ENCODE measurements at regions not wholly inside any gene's neighbourhood (a gene's known extent, or its start where the extent isn't known, plus 50 kb on each side); places are given as distances from the start of the nearest gene placed in this dataset.

DNA sequence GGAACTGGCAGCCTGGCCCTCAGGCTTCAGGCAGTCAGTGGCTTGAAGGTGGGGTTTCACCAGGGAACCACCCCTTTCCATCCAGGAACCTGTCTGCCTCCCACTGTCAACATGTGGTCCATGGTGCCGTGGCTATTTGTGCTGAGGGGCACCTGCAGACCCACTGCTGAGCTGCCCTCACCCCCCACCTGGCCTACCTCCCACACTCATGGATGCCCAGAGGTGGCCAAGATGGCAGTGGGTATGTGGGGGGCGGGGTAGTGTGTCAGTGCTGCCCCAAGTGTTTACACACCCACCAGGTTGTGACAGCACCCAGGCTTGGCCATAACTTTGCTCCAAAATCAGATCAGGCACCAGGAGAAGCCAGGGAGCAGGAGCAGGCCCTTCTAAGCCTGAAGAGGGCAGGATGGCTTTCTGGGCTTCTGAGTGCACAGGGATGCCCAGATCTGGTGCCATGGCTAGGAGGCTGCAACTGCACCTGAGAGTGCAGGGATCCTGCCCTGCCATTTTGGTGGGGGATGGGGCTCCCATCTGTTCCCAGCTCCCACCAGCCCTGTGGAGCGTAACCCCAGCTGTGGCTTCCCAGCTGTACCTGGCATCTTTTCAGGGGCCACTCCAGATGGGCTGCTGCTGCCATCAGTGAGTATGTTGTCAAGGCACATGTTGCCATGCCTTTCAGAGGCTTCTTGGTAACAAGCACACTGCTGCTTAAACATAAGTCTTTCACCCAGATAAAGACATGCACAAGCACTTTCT lies 263.9 kb downstream of the LRIG3 start:
- H3K4me3 ChIP-seq (ENCODE audit: low read depth, low read length), result no peak overlapping the region
- TF ChIP-seq CTCF (IDR thresholded peaks at IDR 0.05; ENCODE audit: control insufficient read depth, extremely low read depth, insufficient read depth), result no peak
- DNase-seq (ENCODE audit: low read depth), result no peak

DNA sequence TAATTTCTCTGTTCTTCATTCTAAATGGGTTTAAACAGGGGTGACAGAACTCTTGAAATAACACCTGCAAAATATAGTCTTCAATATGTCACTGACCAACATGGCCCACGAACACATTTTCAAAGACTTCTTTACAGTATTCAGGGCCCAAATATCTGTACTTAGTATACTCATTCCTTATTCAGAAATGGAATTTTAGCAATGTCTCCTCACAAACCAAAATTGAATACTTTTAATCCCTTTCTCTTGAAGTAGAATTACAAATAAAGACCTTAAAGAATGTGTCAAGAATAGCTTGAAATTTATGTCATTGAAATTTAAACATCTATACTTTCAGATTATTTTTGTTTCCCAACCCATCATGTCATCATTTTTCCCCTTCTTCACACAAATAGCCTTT lies 263.1 kb downstream of the LRIG3 start:
- no peak overlapping the region for H3K4me3 ChIP-seq (ENCODE audit: low read depth, low read length)
- no peak for DNase-seq (ENCODE audit: low read depth)
- no peak for TF ChIP-seq CTCF (IDR thresholded peaks at IDR 0.05; ENCODE audit: control insufficient read depth, extremely low read depth, insufficient read depth)

DNA sequence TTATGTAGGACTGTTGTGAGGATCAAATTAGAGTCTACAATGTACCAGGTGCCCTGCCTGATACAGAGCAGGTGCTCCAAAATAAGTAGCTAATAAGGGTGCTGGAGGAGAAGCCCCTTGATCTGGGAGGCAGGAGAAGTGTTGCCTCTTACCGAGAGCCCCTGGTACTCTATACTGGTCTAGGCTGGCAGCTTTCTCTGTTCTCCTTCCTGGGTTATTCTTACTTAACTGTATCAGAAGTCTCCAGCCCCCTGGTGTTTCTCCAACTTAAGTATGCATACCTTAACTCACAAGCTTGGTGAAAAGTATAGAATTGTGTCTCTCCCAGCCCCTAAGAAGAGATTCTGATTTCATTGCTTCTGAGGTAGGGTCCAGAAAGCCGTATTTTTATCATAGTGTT lies 254.9 kb downstream of the LRIG3 start:
- TF ChIP-seq CTCF (IDR thresholded peaks at IDR 0.05; ENCODE audit: control insufficient read depth, extremely low read depth, insufficient read depth), result no peak
- DNase-seq (ENCODE audit: low read depth), result no peak
- H3K4me3 ChIP-seq (ENCODE audit: low read depth, low read length), result no peak overlapping the region

- no peak for TF ChIP-seq CTCF (IDR thresholded peaks at IDR 0.05; ENCODE audit: control insufficient read depth, extremely low read depth, insufficient read depth)
Observed at GRCh38 chr12:58668233-58668632, 252.1 kb downstream of the LRIG3 start.

GRCh38 chr12:58668871-58669270 lies 251.4 kb downstream of the LRIG3 start:
- no peak for DNase-seq (ENCODE audit: low read depth)
- TF ChIP-seq CTCF (IDR thresholded peaks at IDR 0.05; ENCODE audit: control insufficient read depth, extremely low read depth, insufficient read depth), result no peak
- H3K4me3 ChIP-seq (ENCODE audit: low read depth, low read length), result no peak overlapping the region

More at GRCh38 chr12:58668233-58668632, 252.1 kb downstream of the LRIG3 start:
- DNase-seq (ENCODE audit: low read depth), result no peak
- no peak overlapping the region for H3K4me3 ChIP-seq (ENCODE audit: low read depth, low read length)

- no peak for DNase-seq (ENCODE audit: low read depth)
- no peak for TF ChIP-seq CTCF (IDR thresholded peaks at IDR 0.05; ENCODE audit: control insufficient read depth, extremely low read depth, insufficient read depth)
- H3K4me3 ChIP-seq (ENCODE audit: low read depth, low read length), result no peak overlapping the region
Observed at GRCh38 chr12:58670623-58671022, 249.7 kb downstream of the LRIG3 start.

- TF ChIP-seq CTCF (IDR thresholded peaks at IDR 0.05; ENCODE audit: control insufficient read depth, extremely low read depth, insufficient read depth), result no peak
- no peak overlapping the region for H3K4me3 ChIP-seq (ENCODE audit: low read depth, low read length)
- no peak for DNase-seq (ENCODE audit: low read depth)
Observed at GRCh38 chr12:58671196-58671595, 249.1 kb downstream of the LRIG3 start.
